WTC11 (cell line): ENCODE measurements at regions not wholly inside any gene's neighbourhood (a gene's known extent, or its start where the extent isn't known, plus 50 kb on each side); places are given as distances from the start of the nearest gene placed in this dataset.
"Not testable (repeated sequence)": the region's sequence is repeated elsewhere in the genome, so short reads cannot be mapped to it uniquely, and the experiment has no call there.

Experiments
- ATAC-seq: fragments of 200-7000 bp; cut with Tn5 transposase; 2 replicates; pipeline ENCODE4 v1.10.0; 2021; ENCODE audit warnings: mild to moderate bottlenecking, moderate library complexity
- CTCF ChIA-PET: fragments of 300-600 bp; sonication (Branson Sonifier 250); formaldehyde crosslinking; loops from one replicate; lab custom pipeline; 2021; ENCODE audit warnings: antibody characterized with exemption; lab: Charles Lee
- POLR2A ChIA-PET: fragments of 350-600 bp; sonication (Branson Sonifier 250); formaldehyde crosslinking; loops from one replicate; lab custom pipeline; 2021; ENCODE audit warnings: antibody characterized with exemption; lab: Charles Lee
- DNase-seq: peaks from one replicate; pipeline ENCODE4 v3.0.0; 2021; ENCODE audit warnings: low spot score
- H3K27ac Mint-ChIP-seq: 2 replicates; pipeline ENCODE4 v1.8.0; 2021; ENCODE audit warnings: mixed read lengths
- H3K27me3 Mint-ChIP-seq: 2 replicates; pipeline ENCODE4 v1.8.0; 2021; ENCODE audit warnings: low read depth, mild to moderate bottlenecking, moderate library complexity, mixed read lengths
- H3K36me3 Mint-ChIP-seq: 2 replicates; pipeline ENCODE4 v1.8.0; 2021; ENCODE audit warnings: mixed read lengths
- H3K4me1 Mint-ChIP-seq: 2 replicates; pipeline ENCODE4 v1.8.0; 2022; ENCODE audit warnings: mixed read lengths
- H3K4me3 Mint-ChIP-seq: 2 replicates; pipeline ENCODE4 v1.8.0; 2021; ENCODE audit warnings: mild to moderate bottlenecking, moderate library complexity, mixed read lengths
- H3K9me3 Mint-ChIP-seq: 2 replicates; pipeline ENCODE4 v1.8.0; 2021; ENCODE audit warnings: mixed read lengths
- CBFB ChIP-seq: sonication (generic); formaldehyde crosslinking; IDR thresholded peaks from 2 replicates; pipeline ENCODE4 v1.8.1; 2022; ENCODE audit warnings: mild to moderate bottlenecking, low read depth, missing genetic modification reagents
- CREB1 ChIP-seq: sonication (generic); formaldehyde crosslinking; IDR thresholded peaks from 2 replicates; pipeline ENCODE4 v1.8.0; 2023; ENCODE audit warnings: mild to moderate bottlenecking, missing genetic modification reagents
- GABPB1 ChIP-seq: sonication (generic); formaldehyde crosslinking; IDR thresholded peaks from 2 replicates; pipeline ENCODE4 v1.8.1; 2023; ENCODE audit warnings: mild to moderate bottlenecking, missing genetic modification reagents
- MXD4 ChIP-seq: fragments of 250-450 bp; sonication (Bioruptor Pico); IDR thresholded peaks from 2 replicates; pipeline ENCODE4 v1.8.0; 2021; ENCODE audit warnings: mild to moderate bottlenecking, moderate library complexity, borderline replicate concordance
- NFATC4 ChIP-seq: fragments of 250-450 bp; sonication (Bioruptor Pico); IDR thresholded peaks from 2 replicates; pipeline ENCODE4 v1.9.0; 2021; ENCODE audit warnings: mild to moderate bottlenecking
- NR3C1 ChIP-seq: sonication (generic); formaldehyde crosslinking; conservative IDR thresholded peaks from 2 replicates; pipeline ENCODE4 v1.8.1; 2023; ENCODE audit warnings: low read depth, mild to moderate bottlenecking, missing genetic modification reagents
- OVOL2 ChIP-seq: fragments of 250-450 bp; sonication (Bioruptor Pico); IDR thresholded peaks from 2 replicates; pipeline ENCODE4 v1.9.0; 2021; ENCODE audit warnings: mild to moderate bottlenecking, borderline replicate concordance
- TEAD1 ChIP-seq: sonication (generic); formaldehyde crosslinking; IDR thresholded peaks from 2 replicates; pipeline ENCODE4 v1.8.0; 2022; ENCODE audit warnings: mild to moderate bottlenecking, missing genetic modification reagents
- ZNF121 ChIP-seq: sonication (generic); formaldehyde crosslinking; IDR thresholded peaks from 2 replicates; pipeline ENCODE4 v1.8.0; 2023; ENCODE audit warnings: missing genetic modification reagents
- TF ChIP-seq, protein P1 (sequence below): fragments of 250-450 bp; sonication (Bioruptor Pico); IDR thresholded peaks from 2 replicates; pipeline ENCODE4 v1.9.0; 2021; ENCODE audit warnings: moderate library complexity, mild to moderate bottlenecking, inconsistent platforms, borderline replicate concordance
- TF ChIP-seq, protein P2 (sequence below): sonication (generic); formaldehyde crosslinking; IDR thresholded peaks from 2 replicates; pipeline ENCODE4 v1.8.1; 2022; ENCODE audit warnings: mild to moderate bottlenecking, moderate library complexity, missing genetic modification reagents
- TF ChIP-seq, protein P3 (sequence below): sonication (generic); formaldehyde crosslinking; conservative IDR thresholded peaks from 2 replicates; pipeline ENCODE4 v1.8.1; 2022; ENCODE audit warnings: mild to moderate bottlenecking, missing genetic modification reagents
- TF ChIP-seq, protein P4 (sequence below): fragments of 250-450 bp; sonication (Bioruptor Pico); IDR thresholded peaks from 2 replicates; pipeline ENCODE4 v2.1.2; 2022; ENCODE audit warnings: mild to moderate bottlenecking, moderate library complexity
- TF ChIP-seq, protein P5 (sequence below): sonication (generic); formaldehyde crosslinking; IDR thresholded peaks from 2 replicates; pipeline ENCODE4 v1.8.0; 2023; ENCODE audit warnings: missing genetic modification reagents
- TF ChIP-seq, protein P6 (sequence below): fragments of 250-450 bp; sonication (Bioruptor Pico); IDR thresholded peaks from 2 replicates; pipeline ENCODE4 v1.8.0; 2021; ENCODE audit warnings: mild to moderate bottlenecking
- TF ChIP-seq, protein P7 (sequence below): fragments of 250-450 bp; sonication (Bioruptor Pico); IDR thresholded peaks from 2 replicates; pipeline ENCODE4 v1.9.0; 2021; ENCODE audit warnings: mild to moderate bottlenecking, borderline replicate concordance

DNA sequence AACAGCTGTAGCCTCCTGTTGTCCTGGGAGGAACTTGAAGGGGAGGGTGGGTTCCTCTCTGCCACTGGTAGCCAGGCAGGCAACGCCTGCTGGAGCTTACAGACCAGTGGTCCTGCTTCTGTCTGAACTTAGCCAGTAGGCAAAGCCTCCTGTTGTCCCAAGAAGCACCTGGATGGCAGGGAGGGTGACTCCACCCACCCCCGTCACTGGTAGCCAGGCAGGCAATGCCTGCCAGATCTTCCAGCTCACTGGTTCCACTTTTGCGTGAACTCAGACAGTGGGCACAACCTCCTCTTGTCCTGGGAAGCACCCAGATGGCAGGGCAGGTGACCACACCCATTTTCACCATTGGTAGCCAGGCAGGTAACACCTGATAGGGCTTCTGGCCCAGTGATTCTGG lies 203.5 kb upstream of the DIPK2B start:
- TF ChIP-seq NR3C1 (CRISPR knock-in tag) (no peak), GABPB1 (CRISPR knock-in tag) (no peak), CREB1 (CRISPR knock-in tag) (no peak), OVOL2 (CRISPR knock-in tag) (no peak), CBFB (CRISPR knock-in tag) (no peak), TEAD1 (CRISPR knock-in tag) (no peak), NFATC4 (CRISPR knock-in tag) (no peak), ZNF121 (CRISPR knock-in tag) (no peak), MXD4 (CRISPR knock-in tag) (no peak)
- TF ChIP-seq, protein P1, sequence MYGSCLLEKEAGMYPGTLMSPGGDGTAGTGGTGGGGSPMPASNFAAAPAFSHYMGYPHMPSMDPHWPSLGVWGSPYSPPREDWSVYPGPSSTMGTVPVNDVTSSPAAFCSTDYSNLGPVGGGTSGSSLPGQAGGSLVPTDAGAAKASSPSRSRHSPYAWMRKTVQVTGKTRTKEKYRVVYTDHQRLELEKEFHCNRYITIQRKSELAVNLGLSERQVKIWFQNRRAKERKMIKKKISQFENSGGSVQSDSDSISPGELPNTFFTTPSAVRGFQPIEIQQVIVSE (CRISPR knock-in tag), result no peak
- TF ChIP-seq, protein P2, sequence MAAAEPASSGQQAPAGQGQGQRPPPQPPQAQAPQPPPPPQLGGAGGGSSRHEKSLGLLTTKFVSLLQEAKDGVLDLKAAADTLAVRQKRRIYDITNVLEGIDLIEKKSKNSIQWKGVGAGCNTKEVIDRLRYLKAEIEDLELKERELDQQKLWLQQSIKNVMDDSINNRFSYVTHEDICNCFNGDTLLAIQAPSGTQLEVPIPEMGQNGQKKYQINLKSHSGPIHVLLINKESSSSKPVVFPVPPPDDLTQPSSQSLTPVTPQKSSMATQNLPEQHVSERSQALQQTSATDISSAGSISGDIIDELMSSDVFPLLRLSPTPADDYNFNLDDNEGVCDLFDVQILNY (CRISPR knock-in tag), result no peak
- TF ChIP-seq, protein P3, sequence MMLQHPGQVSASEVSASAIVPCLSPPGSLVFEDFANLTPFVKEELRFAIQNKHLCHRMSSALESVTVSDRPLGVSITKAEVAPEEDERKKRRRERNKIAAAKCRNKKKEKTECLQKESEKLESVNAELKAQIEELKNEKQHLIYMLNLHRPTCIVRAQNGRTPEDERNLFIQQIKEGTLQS (CRISPR knock-in tag), result no peak
- TF ChIP-seq, protein P4, sequence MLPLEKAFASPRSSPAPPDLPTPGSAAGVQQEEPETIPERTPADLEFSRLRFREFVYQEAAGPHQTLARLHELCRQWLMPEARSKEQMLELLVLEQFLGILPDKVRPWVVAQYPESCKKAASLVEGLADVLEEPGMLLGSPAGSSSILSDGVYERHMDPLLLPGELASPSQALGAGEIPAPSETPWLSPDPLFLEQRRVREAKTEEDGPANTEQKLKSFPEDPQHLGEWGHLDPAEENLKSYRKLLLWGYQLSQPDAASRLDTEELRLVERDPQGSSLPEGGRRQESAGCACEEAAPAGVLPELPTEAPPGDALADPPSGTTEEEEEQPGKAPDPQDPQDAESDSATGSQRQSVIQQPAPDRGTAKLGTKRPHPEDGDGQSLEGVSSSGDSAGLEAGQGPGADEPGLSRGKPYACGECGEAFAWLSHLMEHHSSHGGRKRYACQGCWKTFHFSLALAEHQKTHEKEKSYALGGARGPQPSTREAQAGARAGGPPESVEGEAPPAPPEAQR (CRISPR knock-in tag), result no peak
- TF ChIP-seq, protein P5, sequence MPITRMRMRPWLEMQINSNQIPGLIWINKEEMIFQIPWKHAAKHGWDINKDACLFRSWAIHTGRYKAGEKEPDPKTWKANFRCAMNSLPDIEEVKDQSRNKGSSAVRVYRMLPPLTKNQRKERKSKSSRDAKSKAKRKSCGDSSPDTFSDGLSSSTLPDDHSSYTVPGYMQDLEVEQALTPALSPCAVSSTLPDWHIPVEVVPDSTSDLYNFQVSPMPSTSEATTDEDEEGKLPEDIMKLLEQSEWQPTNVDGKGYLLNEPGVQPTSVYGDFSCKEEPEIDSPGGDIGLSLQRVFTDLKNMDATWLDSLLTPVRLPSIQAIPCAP (CRISPR knock-in tag), result no peak
- TF ChIP-seq, protein P6, sequence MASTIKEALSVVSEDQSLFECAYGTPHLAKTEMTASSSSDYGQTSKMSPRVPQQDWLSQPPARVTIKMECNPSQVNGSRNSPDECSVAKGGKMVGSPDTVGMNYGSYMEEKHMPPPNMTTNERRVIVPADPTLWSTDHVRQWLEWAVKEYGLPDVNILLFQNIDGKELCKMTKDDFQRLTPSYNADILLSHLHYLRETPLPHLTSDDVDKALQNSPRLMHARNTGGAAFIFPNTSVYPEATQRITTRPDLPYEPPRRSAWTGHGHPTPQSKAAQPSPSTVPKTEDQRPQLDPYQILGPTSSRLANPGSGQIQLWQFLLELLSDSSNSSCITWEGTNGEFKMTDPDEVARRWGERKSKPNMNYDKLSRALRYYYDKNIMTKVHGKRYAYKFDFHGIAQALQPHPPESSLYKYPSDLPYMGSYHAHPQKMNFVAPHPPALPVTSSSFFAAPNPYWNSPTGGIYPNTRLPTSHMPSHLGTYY (CRISPR knock-in tag), result no peak
- ATAC-seq (no peak), DNase-seq (no peak)
- H3K4me1 Mint-ChIP-seq, result peaks cover 25% of the 10 kb centered on the region
- CTCF ChIA-PET, result no interaction called here
- no peak overlapping the region for H3K4me3 Mint-ChIP-seq
- peaks cover 17% of the 10 kb centered on the region for H3K9me3 Mint-ChIP-seq
- POLR2A ChIA-PET, result no interaction called here
- no peak overlapping the region for H3K27ac Mint-ChIP-seq
- peaks cover 8% of the 10 kb centered on the region; the same call in 1 of the 2 replicates for H3K36me3 Mint-ChIP-seq
- no peaks in the 10 kb centered on the region for H3K27me3 Mint-ChIP-seq

DNA sequence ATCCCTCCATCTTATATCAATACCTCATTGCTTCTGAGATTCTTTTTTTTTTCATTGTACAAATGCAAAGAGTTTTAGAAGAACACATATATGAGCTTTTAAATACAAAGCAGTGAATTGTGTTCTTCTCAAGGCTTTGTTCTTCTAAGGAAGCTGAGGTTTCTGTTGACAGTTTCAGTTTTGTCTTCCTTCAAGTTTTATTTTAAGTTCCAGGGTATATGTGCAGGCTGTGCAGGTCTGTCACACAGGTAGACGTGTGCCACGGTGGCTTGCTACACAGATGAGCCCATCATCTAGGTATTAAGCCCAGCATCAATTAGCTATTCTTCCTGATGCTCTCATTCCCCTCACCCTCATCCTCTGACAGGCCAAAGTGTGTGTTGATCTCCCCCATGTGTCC lies 201.2 kb upstream of the DIPK2B start:
- H3K4me3 Mint-ChIP-seq, result no peak overlapping the region
- peak overlapping the region; percentile 96 for H3K27ac Mint-ChIP-seq
- DNase-seq (no peak), ATAC-seq (no peak)
- TF ChIP-seq, protein P7, sequence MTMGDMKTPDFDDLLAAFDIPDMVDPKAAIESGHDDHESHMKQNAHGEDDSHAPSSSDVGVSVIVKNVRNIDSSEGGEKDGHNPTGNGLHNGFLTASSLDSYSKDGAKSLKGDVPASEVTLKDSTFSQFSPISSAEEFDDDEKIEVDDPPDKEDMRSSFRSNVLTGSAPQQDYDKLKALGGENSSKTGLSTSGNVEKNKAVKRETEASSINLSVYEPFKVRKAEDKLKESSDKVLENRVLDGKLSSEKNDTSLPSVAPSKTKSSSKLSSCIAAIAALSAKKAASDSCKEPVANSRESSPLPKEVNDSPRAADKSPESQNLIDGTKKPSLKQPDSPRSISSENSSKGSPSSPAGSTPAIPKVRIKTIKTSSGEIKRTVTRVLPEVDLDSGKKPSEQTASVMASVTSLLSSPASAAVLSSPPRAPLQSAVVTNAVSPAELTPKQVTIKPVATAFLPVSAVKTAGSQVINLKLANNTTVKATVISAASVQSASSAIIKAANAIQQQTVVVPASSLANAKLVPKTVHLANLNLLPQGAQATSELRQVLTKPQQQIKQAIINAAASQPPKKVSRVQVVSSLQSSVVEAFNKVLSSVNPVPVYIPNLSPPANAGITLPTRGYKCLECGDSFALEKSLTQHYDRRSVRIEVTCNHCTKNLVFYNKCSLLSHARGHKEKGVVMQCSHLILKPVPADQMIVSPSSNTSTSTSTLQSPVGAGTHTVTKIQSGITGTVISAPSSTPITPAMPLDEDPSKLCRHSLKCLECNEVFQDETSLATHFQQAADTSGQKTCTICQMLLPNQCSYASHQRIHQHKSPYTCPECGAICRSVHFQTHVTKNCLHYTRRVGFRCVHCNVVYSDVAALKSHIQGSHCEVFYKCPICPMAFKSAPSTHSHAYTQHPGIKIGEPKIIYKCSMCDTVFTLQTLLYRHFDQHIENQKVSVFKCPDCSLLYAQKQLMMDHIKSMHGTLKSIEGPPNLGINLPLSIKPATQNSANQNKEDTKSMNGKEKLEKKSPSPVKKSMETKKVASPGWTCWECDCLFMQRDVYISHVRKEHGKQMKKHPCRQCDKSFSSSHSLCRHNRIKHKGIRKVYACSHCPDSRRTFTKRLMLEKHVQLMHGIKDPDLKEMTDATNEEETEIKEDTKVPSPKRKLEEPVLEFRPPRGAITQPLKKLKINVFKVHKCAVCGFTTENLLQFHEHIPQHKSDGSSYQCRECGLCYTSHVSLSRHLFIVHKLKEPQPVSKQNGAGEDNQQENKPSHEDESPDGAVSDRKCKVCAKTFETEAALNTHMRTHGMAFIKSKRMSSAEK (CRISPR knock-in tag), result no peak
- peaks cover 10% of the 10 kb centered on the region; the same call in 1 of the 2 replicates for H3K36me3 Mint-ChIP-seq
- ChIA-PET CTCF (no interaction called here), POLR2A (no interaction called here)
- no peaks in the 10 kb centered on the region for H3K27me3 Mint-ChIP-seq
- peaks cover 25% of the 10 kb centered on the region for H3K4me1 Mint-ChIP-seq
- peaks cover 17% of the 10 kb centered on the region for H3K9me3 Mint-ChIP-seq

DNA sequence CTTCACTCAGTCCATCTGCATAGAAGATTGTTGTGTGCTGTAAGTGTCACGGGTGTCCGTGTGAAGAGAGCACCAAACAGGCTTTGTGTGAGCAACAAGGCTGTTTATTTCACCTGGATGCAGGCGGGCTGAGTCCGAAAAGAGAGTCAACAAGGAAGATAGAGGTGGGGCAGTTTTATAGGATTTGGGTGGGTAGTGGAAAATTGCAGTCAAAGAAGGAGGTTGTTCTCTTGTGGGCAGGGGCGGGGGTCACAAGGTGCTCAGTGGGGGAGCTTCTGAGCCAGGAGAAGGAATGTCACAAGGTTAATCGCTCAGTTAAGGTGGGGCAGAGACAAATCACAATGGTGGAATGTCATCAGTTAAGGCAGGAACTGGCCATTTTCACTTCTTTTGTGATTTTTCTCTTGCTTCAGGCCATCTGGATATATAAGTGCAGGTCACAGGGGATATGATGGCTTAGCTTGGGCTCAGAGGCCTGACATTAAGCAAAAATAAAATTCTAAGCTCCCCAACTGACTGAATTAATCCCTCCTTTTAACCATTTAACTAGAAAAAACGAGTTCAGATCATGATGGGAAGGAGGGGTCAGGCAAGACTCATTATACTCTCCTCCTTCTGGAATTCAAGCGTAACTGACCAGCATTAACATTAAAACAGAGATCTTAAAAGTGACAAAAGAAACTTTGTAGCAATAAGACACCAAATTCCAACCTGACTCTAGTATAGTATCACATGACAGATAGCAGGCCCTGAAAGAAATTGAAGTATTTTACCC lies 200.5 kb upstream of the DIPK2B start:
- H3K27me3 Mint-ChIP-seq, POLR2A ChIA-PET, CTCF ChIA-PET: not testable (repeated sequence)
- Mint-ChIP-seq H3K4me3 (peak overlapping the region; percentile 29), H3K36me3 (peaks cover 12% of the 10 kb centered on the region), H3K4me1 (peaks cover 25% of the 10 kb centered on the region), H3K27ac (peak overlapping the region; percentile 99), H3K9me3 (peaks cover 13% of the 10 kb centered on the region)
- ATAC-seq (peak; percentile 79), DNase-seq (peak; percentile 11)
